NCI-H2171 treated with DMSO at 0.1 percent for 48 hours (cell line): ENCODE measurements at regions not wholly inside any gene's neighbourhood (a gene's known extent, or its start where the extent isn't known, plus 50 kb on each side); places are given as distances from the start of the nearest gene placed in this dataset.

Experiments used
- DNase-seq: peaks from one replicate; lab custom pipeline; 2025; lab: John Stamatoyannopoulos, UW

DNA sequence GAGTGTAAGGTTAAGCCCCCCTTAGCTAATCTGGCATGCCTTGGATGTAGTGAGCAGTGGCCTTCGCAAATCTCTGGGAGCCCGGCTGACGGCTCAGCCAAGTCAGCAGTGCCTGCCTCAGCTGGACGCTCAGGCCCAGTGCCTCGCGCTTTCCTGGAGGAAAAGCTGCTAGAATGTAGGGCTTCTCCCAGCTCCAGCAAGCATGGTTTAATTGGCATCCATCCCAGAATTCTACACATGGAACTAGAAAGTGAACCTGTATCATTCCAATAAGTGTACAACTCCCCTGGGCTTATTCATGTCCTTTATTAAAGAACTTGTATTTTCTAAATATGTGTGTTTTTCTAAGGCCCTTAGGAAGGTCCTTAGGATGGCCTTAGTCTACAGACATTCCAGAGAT, 287.8 kb upstream of the SHH start:
- DNase-seq = no peak

DNA sequence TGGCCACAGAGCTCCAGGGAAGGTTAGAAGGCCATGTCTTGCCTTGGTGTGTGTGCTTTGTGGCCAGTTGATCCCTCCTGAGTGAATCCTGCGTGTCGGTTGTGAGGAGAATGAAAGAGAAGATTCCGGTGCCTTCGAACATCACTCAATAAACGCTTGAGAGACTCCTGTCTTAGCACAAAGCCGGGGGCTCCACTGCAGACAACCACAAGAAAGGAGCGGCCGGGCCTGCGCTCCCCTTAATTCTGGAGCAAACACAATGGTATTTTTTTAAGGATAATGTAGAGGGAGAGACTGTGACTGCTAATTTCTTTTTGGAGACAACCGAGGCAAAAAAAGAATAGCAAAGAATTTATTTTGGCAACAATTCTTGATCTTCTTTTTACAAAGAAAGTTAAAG, 286.8 kb upstream of the SHH start:
- DNase-seq = no peak

DNA sequence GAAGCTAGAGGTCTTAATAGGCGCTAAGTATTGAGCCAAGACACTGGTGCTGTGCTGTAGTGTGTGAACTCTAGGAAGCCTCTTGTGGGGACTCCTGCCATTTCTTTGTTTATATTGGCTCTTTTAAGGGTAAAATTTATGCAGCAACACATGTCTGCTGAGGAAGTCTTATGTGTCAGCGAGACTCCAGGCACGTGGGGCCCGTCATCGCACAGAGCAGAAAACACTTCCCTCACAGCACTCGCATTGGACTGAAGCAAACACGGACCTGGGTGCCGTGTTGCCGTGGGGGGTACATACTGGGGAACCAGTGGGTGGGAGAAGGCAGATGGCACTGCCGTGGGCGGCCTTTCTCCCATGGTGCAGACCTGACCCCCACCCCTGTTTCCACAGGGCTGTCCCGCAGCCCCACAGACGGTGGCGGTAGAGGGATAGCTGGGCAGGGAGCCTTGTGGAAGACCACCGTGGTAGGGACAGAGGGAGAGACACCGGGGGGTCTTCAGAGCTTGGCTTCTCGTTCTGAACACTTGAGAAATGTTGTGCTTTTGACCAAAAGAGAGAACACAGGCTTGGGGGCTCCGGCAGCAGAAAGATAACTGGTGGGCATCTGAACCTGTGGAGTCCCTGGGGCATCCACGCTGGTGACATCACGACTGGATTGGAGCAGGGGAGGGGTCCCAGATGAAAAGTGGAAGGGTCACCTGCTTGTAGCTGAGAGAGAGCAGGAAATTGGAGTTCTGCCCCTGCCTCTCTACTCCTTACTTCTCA, 284.7 kb upstream of the SHH start:
- DNase-seq = no peak

DNA sequence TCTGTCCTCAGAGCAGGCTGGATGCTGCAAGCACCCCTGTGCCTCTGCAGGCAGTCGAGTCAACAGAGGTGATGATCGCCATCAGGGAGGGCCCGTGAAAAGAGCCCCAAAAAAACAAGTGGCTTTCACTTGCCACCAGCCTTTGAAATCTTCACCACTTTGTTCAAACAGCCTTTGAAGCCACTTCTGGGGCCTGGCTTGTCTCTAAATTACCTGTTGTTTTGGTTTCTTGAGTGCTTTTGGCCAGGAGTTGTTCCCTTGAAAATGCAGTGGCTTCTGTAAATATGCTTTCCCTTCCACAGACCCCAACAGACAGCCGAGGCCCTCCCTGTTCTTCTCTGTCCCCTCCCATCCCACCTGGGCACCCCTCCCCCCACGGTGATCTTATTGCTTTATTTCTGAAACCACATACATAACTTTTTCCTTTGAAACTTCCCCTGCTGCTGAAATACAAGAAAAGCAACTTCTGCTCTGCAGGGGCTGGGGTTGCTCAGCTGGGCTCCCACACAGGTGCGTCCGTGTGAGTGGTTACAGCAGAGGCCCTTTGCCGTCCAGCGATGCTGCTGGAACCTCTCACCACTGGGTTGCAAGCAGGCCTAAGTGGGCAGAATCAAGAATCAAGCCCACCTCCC, 283.8 kb upstream of the SHH start:
- no peak for DNase-seq

DNA sequence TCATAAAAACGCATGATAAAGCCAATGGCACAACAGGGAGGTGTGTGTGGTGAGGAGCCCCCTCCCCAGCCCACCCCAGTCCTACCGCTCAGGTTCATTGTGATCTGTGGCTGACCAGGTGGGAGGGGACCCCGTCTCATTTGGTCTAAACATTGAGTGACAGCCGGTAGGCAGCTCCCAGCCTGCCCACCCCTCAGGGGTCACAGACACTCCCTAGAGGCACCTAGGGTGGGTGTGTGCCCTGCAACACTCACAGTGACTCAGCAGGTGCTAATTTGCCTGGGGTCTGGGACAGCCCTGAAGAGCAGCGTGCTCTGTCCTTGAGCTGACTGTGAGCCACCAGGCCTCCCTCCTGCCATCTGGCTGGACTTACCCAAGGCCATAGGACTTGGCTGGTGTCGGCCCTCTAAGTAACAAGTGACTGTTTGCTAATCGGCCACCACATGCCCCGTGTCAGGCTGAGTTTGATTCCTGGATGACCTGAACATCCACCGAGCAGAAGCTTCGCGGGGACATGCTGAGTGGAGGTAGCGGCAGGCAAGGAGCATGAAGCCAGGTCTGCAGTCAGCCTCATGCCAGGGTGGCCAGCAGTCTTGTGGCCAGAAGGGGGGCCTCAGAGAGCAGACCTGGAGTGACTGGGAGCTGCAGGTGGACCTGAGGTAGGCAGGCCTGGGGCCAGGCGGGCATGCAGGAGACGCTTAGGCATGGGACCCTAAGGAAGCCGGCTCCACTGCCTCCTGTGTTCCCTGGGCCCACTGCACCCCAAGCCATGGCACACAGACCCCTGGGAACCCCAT, 282.3 kb upstream of the SHH start:
- no peak for DNase-seq

DNA sequence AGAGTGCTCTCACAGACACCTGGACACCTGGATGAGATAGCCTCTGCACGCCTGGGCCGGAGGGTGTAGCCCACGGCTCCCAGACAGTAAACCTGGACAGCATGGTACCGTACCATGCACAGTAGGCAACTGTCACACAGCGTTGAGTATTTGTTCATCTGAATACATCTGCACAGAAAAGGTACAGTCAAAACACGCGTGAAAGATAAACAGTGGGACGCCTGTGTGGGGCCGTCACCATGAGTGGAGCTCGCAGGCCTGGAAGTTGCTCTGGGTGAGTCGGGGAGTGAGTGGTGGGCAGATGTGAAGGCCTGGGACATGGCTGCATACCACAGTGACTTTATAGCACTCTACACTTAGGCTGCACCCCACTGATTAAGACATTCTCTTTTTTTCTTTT, 280.0 kb upstream of the SHH start:
- no peak for DNase-seq

DNA sequence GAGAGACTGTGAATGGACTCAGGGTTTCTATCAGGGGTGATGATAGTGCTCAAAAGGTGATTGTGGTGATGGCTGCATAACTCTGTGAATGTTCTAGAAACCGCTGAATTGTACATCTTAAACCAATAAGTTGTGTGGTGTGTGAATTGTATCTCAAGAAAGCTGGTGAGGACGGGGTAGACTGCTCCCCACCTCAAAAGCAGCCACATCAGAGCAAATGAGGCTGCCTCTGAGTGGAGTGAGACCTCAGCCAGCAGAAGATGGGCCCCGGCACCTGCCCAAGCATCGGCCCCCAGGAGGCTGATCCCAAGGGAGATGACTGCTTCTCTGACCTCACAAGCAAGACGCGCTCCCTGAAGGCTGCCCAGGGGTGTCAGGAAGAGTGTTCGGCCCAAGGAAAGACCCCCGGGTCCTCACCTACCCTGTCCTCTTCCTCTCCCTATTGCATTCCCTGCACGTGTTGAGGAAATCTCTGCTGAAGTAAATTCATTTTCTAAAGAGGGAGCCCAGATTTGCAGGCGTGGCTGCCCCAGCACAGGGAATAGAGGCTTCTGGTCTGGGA, 279.3 kb upstream of the SHH start:
- DNase-seq = no peak

DNA sequence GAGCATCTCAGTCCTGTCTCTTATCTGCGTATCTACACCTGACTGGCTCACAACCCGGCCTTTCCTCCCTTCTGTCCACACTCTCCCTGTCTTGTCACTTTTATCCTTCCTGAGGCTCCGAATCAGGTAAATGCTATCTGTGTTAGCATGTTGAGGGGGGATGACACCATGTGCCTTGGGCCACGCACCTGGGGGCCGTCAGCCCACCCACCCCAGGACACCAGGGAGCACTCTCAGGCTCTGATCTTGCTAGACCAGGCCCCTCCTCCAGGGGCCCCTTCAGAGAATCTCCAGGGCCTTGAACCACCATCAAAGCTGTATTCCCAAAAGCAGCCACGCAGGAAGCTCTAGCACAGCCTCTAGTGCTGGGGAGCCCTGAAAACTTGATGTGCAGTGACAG, 278.7 kb upstream of the SHH start:
- DNase-seq = no peak

DNA sequence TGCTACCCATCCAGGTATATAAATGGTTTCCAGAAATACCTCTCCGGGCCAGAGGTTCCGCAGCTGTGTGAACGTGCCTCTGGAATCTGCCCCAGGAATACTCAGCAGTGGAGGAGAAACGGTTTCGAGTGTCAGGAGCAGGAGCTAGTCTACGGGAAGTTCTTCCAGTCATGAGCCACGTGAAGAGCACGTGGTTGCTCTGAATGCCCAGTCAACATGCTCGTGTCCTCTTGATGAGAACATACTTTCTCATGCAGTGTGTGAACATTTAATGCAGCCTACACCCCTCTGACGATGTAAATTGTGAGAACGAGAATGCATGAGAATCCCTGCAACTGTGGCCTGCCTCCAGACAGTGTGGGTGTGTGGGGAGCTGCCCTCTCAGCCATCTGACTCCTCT, 277.0 kb upstream of the SHH start:
- DNase-seq = no peak

DNA sequence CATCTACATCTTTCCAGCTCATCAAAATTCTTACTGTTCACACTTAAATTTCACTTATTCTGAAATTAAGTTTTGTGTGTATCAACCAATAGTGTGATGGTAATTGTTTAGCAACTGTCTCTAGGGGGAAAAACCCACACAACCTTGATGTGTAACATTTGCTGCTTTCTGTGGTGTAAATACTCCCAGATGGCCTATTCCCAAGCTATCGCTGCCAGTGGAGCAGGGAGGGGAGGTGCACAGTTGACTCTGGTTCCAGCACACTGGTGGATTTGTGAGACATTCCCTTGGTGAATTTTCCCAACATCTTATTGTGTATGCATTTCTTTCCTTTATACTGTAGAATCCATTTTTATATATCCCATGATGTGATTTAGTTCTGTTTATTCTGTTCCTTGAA, 275.9 kb upstream of the SHH start:
- no peak for DNase-seq

DNA sequence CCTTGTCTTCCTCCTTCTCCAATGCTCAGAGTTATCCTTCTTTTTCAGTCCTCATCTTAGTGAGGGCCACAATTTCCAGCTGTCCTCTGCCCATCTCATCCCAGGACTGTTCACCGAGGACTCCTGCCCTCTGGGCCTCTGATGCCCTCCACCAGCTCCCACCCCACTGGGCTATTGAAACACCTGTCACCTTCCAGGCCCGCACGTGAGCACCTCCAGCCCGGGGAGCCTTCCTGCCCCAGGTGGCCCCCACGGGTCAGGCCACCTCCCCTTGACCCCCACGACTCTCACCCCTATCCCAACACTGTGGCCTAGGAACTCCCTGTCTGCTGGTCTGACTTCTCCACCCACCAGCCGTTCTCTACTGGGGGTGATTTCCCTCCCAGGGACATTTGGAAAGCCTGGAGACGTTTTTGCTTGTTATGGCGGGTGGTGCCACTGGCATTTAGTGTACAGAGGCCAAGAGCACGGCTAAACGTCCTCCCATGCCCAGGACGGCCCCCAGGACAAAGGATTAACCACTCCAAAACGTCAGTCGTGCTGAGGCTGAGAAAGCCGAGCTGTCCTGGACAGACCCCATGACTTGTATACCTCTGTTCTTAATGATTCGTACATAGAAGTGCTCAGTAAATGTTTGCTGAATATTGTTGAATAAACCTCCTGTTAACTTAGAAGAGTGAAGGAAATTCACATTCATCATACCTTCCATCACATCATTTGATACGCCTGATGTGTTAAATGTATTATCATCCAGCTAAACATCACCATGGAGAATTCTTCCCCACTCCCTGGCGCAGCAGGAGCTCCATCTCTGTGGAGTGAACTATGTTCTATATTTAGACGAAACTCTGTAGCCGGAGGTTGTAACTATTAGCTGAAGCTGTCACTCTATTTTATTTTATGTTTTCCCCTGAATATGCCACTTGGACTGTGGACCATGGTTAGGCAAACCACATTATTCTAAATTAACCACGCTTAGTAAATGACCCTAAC, 270.1 kb upstream of the SHH start:
- DNase-seq = no peak

DNA sequence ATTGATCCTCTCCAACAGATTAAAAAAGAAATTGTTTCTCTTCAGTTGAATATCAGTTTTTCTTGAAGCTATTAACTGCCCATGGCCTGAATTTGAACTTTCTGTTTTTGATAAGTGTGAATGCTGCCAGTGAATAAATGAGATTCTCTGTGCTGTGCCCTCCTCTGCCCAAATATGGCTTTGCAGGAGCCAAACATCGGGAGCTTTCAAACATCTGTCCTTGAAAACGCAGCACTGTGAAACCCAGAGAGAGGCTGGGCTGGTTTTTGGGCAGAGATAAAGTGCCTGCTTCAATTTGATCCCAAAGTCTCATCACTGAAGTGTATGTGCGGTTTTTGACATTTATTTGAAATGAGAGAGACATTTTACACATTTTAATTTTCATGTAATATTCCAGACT, 268.3 kb upstream of the SHH start:
- no peak for DNase-seq

DNA sequence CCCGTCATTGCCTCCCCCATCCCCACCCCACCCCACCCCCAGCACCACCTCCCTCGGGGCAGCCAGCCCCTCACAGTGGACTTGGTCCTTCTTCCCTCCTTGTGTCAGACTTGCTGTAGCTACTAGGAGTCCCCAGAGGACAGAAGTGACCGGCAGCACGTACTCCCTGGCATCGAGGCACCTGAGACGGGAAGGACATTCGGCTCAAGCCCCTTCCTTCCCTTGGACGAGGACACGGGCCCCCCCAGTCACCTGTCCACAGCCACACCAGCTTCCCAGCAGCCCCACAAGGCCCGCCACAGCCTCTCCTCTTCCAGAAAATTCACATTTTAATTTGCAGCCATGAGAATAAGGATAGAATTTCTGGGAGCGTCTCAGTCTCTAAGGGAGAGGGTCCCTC, 267.8 kb upstream of the SHH start:
- DNase-seq = no peak

DNA sequence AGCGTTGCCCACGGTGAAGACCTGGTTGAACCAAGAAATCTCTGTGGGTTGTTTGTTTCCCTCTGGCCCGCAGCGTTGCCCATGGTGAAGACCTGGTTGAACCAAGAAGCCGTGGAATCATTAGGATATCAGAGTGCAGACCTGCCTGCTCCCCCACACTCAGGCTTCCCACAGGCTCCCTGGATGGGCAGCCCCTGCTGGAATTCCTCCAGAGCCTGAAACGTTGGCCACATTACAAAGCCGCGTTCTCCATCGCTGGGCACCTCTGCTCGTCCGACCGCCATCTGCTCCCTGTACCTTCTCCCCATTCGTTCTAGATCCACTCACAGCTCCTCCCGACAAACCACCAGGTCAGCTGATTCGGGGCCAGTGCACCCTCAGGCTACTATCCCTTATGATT, 266.9 kb upstream of the SHH start:
- no peak for DNase-seq

DNA sequence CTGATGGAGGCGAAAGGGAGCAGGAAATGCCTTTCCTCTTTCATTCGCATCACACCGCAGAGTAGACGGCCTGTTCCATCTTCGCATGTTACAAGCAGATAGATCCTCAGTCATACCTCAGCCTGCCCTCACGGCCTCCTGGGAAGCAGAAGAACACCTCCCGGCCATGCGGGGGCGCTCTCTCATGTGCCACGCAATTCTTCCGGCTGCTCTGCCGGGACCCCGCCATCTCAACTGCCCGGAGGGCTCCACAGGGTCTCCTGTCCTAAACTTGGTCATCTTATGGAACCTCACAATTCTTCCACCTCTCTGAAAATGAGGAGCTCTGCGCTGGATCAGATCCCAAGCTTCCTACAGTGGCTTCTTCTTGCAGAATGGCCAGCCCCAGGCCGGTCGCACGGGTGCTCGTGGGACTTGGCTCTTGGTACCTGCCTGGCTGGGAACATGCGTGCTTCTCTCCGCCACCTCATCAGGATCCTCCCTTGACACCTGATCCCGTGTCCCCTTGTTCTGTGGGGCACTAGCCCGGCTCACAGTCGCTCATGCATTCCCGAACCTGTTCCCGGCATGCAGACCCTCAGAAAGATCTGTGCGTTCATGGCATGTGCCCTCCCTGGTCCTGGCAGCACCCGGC, 262.8 kb upstream of the SHH start:
- no peak for DNase-seq

DNA sequence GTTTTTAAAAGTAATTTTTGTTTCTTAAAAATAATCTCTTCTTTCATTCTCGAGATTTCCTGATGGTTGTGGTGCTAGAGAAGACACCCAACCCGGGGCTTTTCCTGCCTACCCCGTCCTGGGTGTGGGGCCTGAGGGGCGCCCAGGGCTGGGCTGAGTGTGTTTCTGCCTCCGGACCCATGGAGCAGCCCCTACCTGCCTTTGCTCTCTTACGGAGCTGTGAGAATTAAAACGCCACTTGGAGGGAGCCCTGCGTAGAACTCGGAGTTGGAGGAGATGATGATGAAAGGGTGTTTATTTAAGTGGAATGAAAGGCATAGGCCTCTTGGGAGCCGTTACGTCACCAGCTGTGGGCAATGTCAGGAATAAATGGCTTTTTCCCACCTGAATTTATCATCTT, 261.8 kb upstream of the SHH start:
- DNase-seq = no peak

DNA sequence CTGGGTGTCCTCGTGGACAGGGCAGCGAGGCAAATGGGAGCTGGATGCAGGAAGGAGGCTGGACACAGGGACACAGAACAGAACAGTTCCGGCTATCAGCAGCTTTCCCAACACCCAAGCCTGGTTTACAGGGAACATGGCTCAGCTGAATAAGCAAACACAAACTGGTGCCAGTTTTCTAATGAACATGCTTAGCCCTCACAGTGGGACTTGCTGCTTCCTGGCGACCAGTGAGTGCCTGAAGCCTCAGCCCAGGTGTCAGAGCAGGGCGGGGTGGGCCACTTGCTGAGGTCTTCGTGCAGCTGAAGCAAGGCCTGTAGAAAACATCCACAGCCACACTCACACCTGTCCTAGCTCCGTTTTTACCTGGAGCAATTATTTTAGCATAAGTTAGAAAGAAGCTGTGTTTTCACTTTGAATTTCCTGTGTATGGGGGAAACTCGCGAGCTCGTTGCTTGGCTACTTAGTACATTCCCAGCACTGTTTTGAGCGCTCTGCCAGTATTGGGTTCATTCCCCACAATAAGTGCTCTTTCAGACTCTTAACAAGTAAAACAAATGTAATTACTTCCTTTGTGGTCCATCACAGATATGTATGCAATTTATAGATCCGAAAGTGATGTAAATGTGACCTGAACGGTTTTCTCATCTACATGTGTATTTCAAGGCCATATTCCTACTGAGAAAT, 261.2 kb upstream of the SHH start:
- DNase-seq = no peak

DNA sequence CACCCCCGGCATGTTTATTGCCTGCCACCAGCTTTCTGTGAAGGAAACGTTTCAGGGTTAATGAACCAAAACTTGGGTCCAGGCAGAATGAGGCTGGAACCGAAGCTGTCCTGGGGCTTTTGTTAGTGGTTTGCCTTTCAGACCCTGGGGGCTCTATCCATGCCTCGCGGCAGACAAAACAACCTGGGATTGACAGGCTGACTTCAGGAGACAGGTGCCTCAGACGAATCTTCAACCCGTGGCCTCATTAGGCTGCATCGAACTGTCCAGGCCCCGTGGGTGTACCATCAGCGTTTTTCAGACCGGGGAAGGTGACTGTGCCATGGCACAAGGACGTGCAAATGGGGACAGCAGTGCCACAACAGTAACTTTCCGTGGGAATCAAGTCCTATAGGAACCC, 259.3 kb upstream of the SHH start:
- DNase-seq = no peak

DNA sequence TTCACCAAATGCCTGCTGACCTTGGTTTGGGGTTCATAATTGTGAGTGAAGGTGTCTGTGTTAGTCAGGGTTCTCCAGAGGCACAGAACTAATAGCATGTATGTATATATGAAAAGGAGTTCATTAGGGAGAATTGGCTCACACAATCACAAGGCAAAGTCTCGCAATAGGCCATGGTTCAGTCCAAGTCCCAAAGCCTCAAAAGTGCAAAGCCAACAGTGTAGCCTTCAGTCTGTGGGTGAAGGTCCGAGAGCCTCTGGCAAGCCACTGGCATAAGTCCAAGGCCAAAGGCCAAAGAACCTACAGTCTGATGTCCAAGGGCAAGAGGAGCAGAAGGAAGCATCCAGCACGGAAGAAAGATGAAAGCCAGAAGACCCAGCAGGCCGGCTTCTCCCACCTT, 257.6 kb upstream of the SHH start:
- no peak for DNase-seq

DNA sequence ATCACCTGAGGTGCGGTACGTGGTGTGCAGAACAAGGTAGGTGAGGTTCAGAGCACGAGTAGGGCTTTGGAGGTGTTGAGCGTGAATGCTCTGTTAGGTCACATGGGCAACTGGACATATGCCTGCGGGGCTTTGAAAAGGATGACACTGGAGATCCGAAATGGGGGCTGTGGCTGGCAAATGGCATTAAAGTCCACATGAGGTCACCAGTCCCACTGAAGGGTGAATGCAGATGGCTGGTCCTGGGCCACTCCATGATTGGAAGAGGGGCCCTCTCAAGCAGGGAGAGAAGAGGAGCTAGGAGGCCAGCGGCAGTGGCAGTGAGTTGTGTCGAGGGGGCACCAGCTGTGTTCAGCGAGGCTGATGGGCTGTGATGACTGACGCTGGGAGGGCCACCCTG, 254.9 kb upstream of the SHH start:
- no peak for DNase-seq

DNA sequence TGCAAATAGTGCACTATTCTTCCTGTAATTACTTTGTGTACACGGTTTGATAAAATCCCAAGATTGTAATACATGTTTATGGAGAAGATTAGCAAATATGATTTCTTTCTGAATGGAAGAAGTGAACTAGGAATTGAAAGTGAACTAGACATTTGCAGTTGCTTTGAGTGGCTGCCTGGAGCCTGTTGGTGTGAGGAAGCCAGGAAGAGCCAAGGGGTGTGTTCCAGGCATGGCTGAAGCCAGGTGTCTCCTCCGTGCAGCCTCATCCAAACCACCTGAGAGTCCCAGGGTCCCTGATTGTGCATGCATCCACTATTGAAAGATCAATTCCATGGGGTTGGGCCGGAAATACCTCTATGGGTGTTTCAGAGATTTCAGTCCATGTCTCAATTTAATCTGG, 253.1 kb upstream of the SHH start:
- DNase-seq = no peak
